HUES48 (cell line): ENCODE measurements at regions not wholly inside any gene's neighbourhood (a gene's known extent, or its start where the extent isn't known, plus 50 kb on each side); places are given as distances from the start of the nearest gene placed in this dataset.

ENCODE experiments used
- H3K27ac ChIP-seq: one replicate; pipeline ENCODE4 v1.7.0; 2013; ENCODE audit warnings: low read depth, low read length, inconsistent platforms
- H3K27me3 ChIP-seq: 2 replicates; pipeline ENCODE4 v1.6.1; 2013; ENCODE audit warnings: mild to moderate bottlenecking, low read length; ENCODE audit not compliant: control insufficient read depth, insufficient read depth
- H3K36me3 ChIP-seq: 2 replicates; pipeline ENCODE4 v1.6.1; 2013; ENCODE audit warnings: low read length; ENCODE audit not compliant: control insufficient read depth, insufficient read depth
- H3K4me1 ChIP-seq: 2 replicates; pipeline ENCODE4 v1.6.1; 2013; ENCODE audit warnings: mild to moderate bottlenecking, low read length; ENCODE audit not compliant: control insufficient read depth, insufficient read depth
- H3K4me3 ChIP-seq: 2 replicates; pipeline ENCODE4 v1.5.1; 2013; ENCODE audit warnings: mild to moderate bottlenecking, low read depth, low read length
- H3K9ac ChIP-seq: 2 replicates; pipeline ENCODE4 v1.6.1; 2013; ENCODE audit warnings: mild to moderate bottlenecking, low read depth, low read length, moderate library complexity
- H3K9me3 ChIP-seq: 2 replicates; pipeline ENCODE4 v1.6.1; 2013; ENCODE audit warnings: low read length; ENCODE audit not compliant: control insufficient read depth, insufficient read depth

- Histone ChIP-seq H3K9ac (no peak overlapping the region), H3K9me3 (no peaks in the 10 kb centered on the region), H3K4me1 (peaks cover 8% of the 10 kb centered on the region), H3K36me3 (no peaks in the 10 kb centered on the region), H3K4me3 (no peak overlapping the region), H3K27me3 (no peaks in the 10 kb centered on the region), H3K27ac (no peak overlapping the region)
Observed at GRCh38 chr3:33919312-33920120, 121.1 kb downstream of the PDCD6IP start.

- Histone ChIP-seq H3K4me3 (no peak overlapping the region), H3K36me3 (no peaks in the 10 kb centered on the region), H3K9me3 (no peaks in the 10 kb centered on the region), H3K27ac (no peak overlapping the region), H3K4me1 (peaks cover 8% of the 10 kb centered on the region), H3K9ac (no peak overlapping the region), H3K27me3 (no peaks in the 10 kb centered on the region)
Observed at GRCh38 chr3:33920511-33920910, 122.1 kb downstream of the PDCD6IP start.

- Histone ChIP-seq H3K27me3 (no peaks in the 10 kb centered on the region), H3K9ac (no peak overlapping the region), H3K4me3 (no peak overlapping the region), H3K27ac (no peak overlapping the region), H3K4me1 (peaks cover 8% of the 10 kb centered on the region), H3K9me3 (no peaks in the 10 kb centered on the region), H3K36me3 (no peaks in the 10 kb centered on the region)
Observed at GRCh38 chr3:33921608-33922007, 123.2 kb downstream of the PDCD6IP start.

GRCh38 chr3:33926998-33927605, 128.7 kb downstream of the PDCD6IP start:
- Histone ChIP-seq H3K9ac (no peak overlapping the region), H3K9me3 (no peaks in the 10 kb centered on the region), H3K4me3 (no peak overlapping the region), H3K27ac (no peak overlapping the region), H3K27me3 (no peaks in the 10 kb centered on the region), H3K4me1 (no peaks in the 10 kb centered on the region), H3K36me3 (no peaks in the 10 kb centered on the region)

GRCh38 chr3:33929813-33930212, 131.4 kb downstream of the PDCD6IP start:
- Histone ChIP-seq H3K9ac (no peak overlapping the region), H3K4me1 (no peaks in the 10 kb centered on the region)

GRCh38 chr3:33931512-33931911, 133.1 kb downstream of the PDCD6IP start:
- Histone ChIP-seq H3K9me3 (no peaks in the 10 kb centered on the region), H3K4me3 (no peak overlapping the region), H3K4me1 (no peaks in the 10 kb centered on the region), H3K36me3 (no peaks in the 10 kb centered on the region), H3K27ac (no peak overlapping the region), H3K9ac (no peak overlapping the region), H3K27me3 (no peaks in the 10 kb centered on the region)

More at GRCh38 chr3:33929813-33930212, 131.4 kb downstream of the PDCD6IP start:
- Histone ChIP-seq H3K4me3 (no peak overlapping the region), H3K36me3 (no peaks in the 10 kb centered on the region), H3K9me3 (no peaks in the 10 kb centered on the region), H3K27ac (no peak overlapping the region), H3K27me3 (no peaks in the 10 kb centered on the region)

GRCh38 chr3:33932010-33932764, 133.8 kb downstream of the PDCD6IP start:
- no peaks in the 10 kb centered on the region for H3K27me3 ChIP-seq
- H3K9ac ChIP-seq = no peak overlapping the region
- no peaks in the 10 kb centered on the region for H3K9me3 ChIP-seq
- H3K36me3 ChIP-seq = no peaks in the 10 kb centered on the region
- no peak overlapping the region for H3K27ac ChIP-seq
- no peak overlapping the region for H3K4me3 ChIP-seq
- no peaks in the 10 kb centered on the region for H3K4me1 ChIP-seq

GRCh38 chr3:33936171-33936920, 137.9 kb downstream of the PDCD6IP start:
- H3K9ac ChIP-seq = no peak overlapping the region
- no peaks in the 10 kb centered on the region for H3K27me3 ChIP-seq
- H3K4me1 ChIP-seq = 0 out of 2 replicates have a peak, but pooled peaks cover 4% of the 10 kb centered on the region
- no peaks in the 10 kb centered on the region for H3K36me3 ChIP-seq
- H3K27ac ChIP-seq = no peak overlapping the region
- no peak overlapping the region for H3K4me3 ChIP-seq
- no peaks in the 10 kb centered on the region for H3K9me3 ChIP-seq

- H3K27ac ChIP-seq = no peak overlapping the region
- H3K4me1 ChIP-seq = 0 out of 2 replicates have a peak, but pooled peaks cover 4% of the 10 kb centered on the region
- H3K4me3 ChIP-seq = no peak overlapping the region
- H3K36me3 ChIP-seq = no peaks in the 10 kb centered on the region
- H3K27me3 ChIP-seq = no peaks in the 10 kb centered on the region
- H3K9ac ChIP-seq = no peak overlapping the region
- H3K9me3 ChIP-seq = no peaks in the 10 kb centered on the region
Observed at GRCh38 chr3:33936921-33937525, 138.6 kb downstream of the PDCD6IP start.

GRCh38 chr3:33937628-33938027, 139.2 kb downstream of the PDCD6IP start:
- Histone ChIP-seq H3K9ac (no peak overlapping the region), H3K9me3 (no peaks in the 10 kb centered on the region), H3K27me3 (no peaks in the 10 kb centered on the region), H3K4me1 (0 out of 2 replicates have a peak, but pooled peaks cover 4% of the 10 kb centered on the region), H3K4me3 (no peak overlapping the region), H3K36me3 (no peaks in the 10 kb centered on the region), H3K27ac (no peak overlapping the region)
